Naive thymus-derived CD4-positive, alpha-beta T cell (primary cell): ENCODE measurements at regions not wholly inside any gene's neighbourhood (a gene's known extent, or its start where the extent isn't known, plus 50 kb on each side); places are given as distances from the start of the nearest gene placed in this dataset.
A peak's percentile ranks its signal among the peaks of the same experiment; 100 is the strongest.

Source experiments
- ATAC-seq: fragments of 150-1000 bp; cut with Tn5 transposase; 2 replicates; pipeline ENCODE4 v1.10.0; 2021; ENCODE audit warnings: mild to moderate bottlenecking, moderate library complexity
- CTCF ChIA-PET: fragments of 350-600 bp; sonication (Branson Sonifier 250); formaldehyde crosslinking; loops from one replicate; lab custom pipeline; 2021; ENCODE audit warnings: antibody characterized with exemption; lab: Charles Lee
- POLR2A ChIA-PET: fragments of 350-600 bp; sonication (Branson Sonifier 250); formaldehyde crosslinking; loops from one replicate; lab custom pipeline; 2021; ENCODE audit warnings: antibody characterized with exemption, inconsistent platforms; lab: Charles Lee
- DNase-seq, 9 donors: peaks; one replicate each; pipeline versions ENCODE4 v3.0.0 to v3.0.0-alpha.2; 2020 to 2022; ENCODE audit warnings: mixed read lengths in 1 of 9
- H3K27ac ChIP-seq: one replicate; pipeline ENCODE4 v1.7.0; 2013; ENCODE audit warnings: mild to moderate bottlenecking, low read depth, low read length, moderate library complexity
- H3K27me3 ChIP-seq, 2 donors: one replicate each; pipeline ENCODE4 v1.7.0; 2013; ENCODE audit warnings: low read length in 2 of 2, mild to moderate bottlenecking in 2 of 2, moderate library complexity in 2 of 2; ENCODE audit not compliant: control insufficient read depth in 2 of 2, insufficient read depth in 2 of 2
- H3K36me3 ChIP-seq, 3 experiments: 1 replicate in 2 of 3; 2 replicates in 1 of 3; pipeline ENCODE4 v1.7.0; 2013; ENCODE audit warnings: low read length in 3 of 3, mild to moderate bottlenecking in 3 of 3, moderate library complexity in 1 of 3; ENCODE audit not compliant: insufficient read depth in 3 of 3, control insufficient read depth in 2 of 3
- H3K4me1 ChIP-seq, 2 donors: one replicate each; pipeline ENCODE4 v1.7.0; 2013; ENCODE audit warnings: low read length in 2 of 2, mild to moderate bottlenecking in 2 of 2, moderate library complexity in 1 of 2; ENCODE audit not compliant: control insufficient read depth in 2 of 2, insufficient read depth in 2 of 2
- H3K4me3 ChIP-seq: 2 replicates; pipeline ENCODE4 v1.7.0; 2013; ENCODE audit warnings: mild to moderate bottlenecking, low read length
- H3K9me3 ChIP-seq, 3 experiments: 1 replicate in 2 of 3; 2 replicates in 1 of 3; pipeline ENCODE4 v1.7.0; 2013; ENCODE audit warnings: low read length in 3 of 3; ENCODE audit not compliant: control insufficient read depth in 2 of 3
- H3K27ac Mint-ChIP-seq, 9 donors: one replicate each; pipeline ENCODE4 v1.8.0; 2020 to 2022; ENCODE audit warnings: mixed read lengths in 9 of 9, mild to moderate bottlenecking in 8 of 9, moderate library complexity in 5 of 9, inconsistent platforms in 2 of 9
- H3K27me3 Mint-ChIP-seq, 5 donors: one replicate each; pipeline ENCODE4 v1.8.0; 2021 to 2022; ENCODE audit warnings: mixed read lengths in 5 of 5, mild to moderate bottlenecking in 1 of 5
- H3K36me3 Mint-ChIP-seq, 5 donors: one replicate each; pipeline ENCODE4 v1.8.0; 2020 to 2022; ENCODE audit warnings: mixed read lengths in 5 of 5, mild to moderate bottlenecking in 3 of 5, inconsistent platforms in 1 of 5
- H3K4me1 Mint-ChIP-seq, 7 donors: one replicate each; pipeline ENCODE4 v1.8.0; 2020 to 2022; ENCODE audit warnings: mixed read lengths in 7 of 7, mild to moderate bottlenecking in 3 of 7, inconsistent platforms in 1 of 7
- H3K4me3 Mint-ChIP-seq, 10 donors: one replicate each; pipeline ENCODE4 v1.8.0; 2020 to 2022; ENCODE audit warnings: mild to moderate bottlenecking in 10 of 10, mixed read lengths in 10 of 10, moderate library complexity in 6 of 10, inconsistent platforms in 2 of 10
- H3K9me3 Mint-ChIP-seq, 11 donors: one replicate each; pipeline ENCODE4 v1.8.0; 2020 to 2022; ENCODE audit warnings: mixed read lengths in 11 of 11, mild to moderate bottlenecking in 4 of 11, inconsistent platforms in 1 of 11, moderate library complexity in 1 of 11
- intact Hi-C, 2 donors: fragments of 100-400 bp; cut with micrococcal nuclease; formaldehyde crosslinking; loops; one replicate each; pipeline ENCODE4 v1.15.1; 2023

DNA sequence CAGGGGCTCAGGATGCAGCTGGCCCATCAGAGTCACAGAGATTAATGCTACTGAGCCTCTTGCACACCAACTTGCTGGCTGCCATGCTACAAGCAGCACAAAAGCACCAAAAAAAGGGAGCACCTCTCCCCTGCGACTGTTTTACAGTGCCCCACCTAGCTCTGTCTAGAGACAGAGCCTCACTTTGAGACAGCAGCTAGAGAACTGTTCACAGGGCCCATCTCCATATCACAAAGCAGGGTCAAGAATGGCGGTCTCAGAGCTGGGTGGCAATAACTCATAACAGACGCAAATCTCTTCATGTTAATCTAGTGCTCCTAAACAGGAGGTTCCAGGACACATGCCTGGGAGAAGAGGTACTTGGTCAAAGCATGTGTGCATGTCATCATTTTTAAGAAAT, 953.0 kb downstream of the DCDC2C start:
- Histone ChIP-seq H3K9me3 (no peaks in the 10 kb centered on the region), H3K27ac (no peak overlapping the region), H3K36me3 (no peaks in the 10 kb centered on the region), H3K4me1 (no peaks in the 10 kb centered on the region), H3K4me3 (no peak overlapping the region), H3K27me3 (no peaks in the 10 kb centered on the region)
- peaks cover 0 to 17% (median 7%) of the 10 kb centered on the region in 11 donors for H3K9me3 Mint-ChIP-seq
- H3K4me1 Mint-ChIP-seq: no peaks in the 10 kb centered on the region
- intact Hi-C loops: no loop called here
- no peak overlapping the region for H3K4me3 Mint-ChIP-seq
- ChIA-PET CTCF (no interaction called here), POLR2A (no interaction called here)
- DNase-seq (no peak), ATAC-seq (no peak)
- no peaks in the 10 kb centered on the region for H3K27me3 Mint-ChIP-seq
- H3K36me3 Mint-ChIP-seq: no peaks in the 10 kb centered on the region
- H3K27ac Mint-ChIP-seq: no peak overlapping the region

DNA sequence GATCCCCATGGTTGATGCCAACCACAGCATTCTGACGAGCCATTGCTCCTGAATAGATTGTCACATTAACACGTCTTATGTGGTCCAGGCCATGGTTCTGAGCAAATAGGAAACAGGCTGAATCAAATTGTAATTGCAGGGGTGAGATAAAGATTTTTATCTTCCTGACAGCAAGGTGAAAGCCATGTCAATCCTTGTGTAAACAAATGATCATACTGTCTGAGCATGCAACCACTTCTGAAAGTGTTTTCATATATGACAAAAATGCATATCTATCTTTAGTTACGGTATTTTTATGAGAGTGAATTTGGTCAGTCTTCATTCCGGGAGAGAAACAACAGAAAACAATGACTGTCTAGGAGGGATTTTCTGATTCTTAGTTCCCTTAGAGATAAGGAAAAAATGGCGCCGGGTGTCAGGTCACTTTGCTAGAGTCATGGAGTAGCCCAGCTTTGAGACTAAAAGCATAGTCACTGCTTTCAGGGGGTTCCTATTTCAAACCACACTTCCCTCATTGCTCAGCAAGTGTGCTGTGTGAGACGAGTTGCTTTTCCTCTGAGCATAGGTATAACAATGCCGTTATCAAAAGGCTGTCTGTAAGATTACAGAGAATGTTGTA, 958.9 kb downstream of the DCDC2C start:
- Histone ChIP-seq H3K4me1 (no peaks in the 10 kb centered on the region), H3K4me3 (no peak overlapping the region), H3K27me3 (no peaks in the 10 kb centered on the region), H3K36me3 (no peaks in the 10 kb centered on the region), H3K9me3 (no peaks in the 10 kb centered on the region), H3K27ac (no peak overlapping the region)
- intact Hi-C loops: no loop called here
- H3K36me3 Mint-ChIP-seq: no peaks in the 10 kb centered on the region
- ChIA-PET POLR2A (no interaction called here), CTCF (no interaction called here)
- H3K4me1 Mint-ChIP-seq: no peaks in the 10 kb centered on the region
- DNase-seq (no peak), ATAC-seq (no peak)
- peaks cover 2 to 12% (median 5%) of the 10 kb centered on the region in 11 donors for H3K9me3 Mint-ChIP-seq
- H3K4me3 Mint-ChIP-seq: no peak overlapping the region
- H3K27me3 Mint-ChIP-seq: peaks cover 0 to 4% (median 0%) of the 10 kb centered on the region in 5 donors
- H3K27ac Mint-ChIP-seq: no peak overlapping the region

DNA sequence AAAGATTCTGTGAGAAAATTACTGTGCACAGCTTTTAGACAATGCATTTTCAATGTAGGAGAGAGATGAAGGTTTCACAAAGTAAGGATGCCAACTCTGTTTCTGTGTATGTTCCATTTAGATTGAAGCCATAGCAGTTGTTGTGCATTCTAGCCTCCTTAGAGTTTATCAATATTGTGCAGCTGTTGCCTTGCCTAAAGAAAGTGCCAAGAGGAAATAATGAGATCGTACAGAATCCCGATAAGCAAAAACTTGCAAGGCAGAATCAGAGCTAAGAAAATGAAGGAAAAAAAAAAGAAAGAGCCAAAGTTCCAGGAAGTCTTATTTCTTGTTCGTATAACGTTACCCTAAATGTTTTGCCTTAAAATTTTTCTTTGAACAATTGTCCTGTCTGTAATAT, 965.0 kb downstream of the DCDC2C start:
- no peak overlapping the region for H3K4me3 Mint-ChIP-seq
- no peaks in the 10 kb centered on the region for H3K36me3 ChIP-seq
- no peaks in the 10 kb centered on the region for H3K27me3 ChIP-seq
- no peak for DNase-seq
- H3K36me3 Mint-ChIP-seq: no peaks in the 10 kb centered on the region
- H3K9me3 Mint-ChIP-seq: peaks cover 0 to 12% (median 3%) of the 10 kb centered on the region in 11 donors
- peaks cover 0 to 4% (median 0%) of the 10 kb centered on the region in 5 donors for H3K27me3 Mint-ChIP-seq
- ChIA-PET CTCF (no interaction called here), POLR2A (no interaction called here)
- ATAC-seq: no peak
- no peak overlapping the region for H3K4me3 ChIP-seq
- H3K27ac ChIP-seq: no peak overlapping the region
- intact Hi-C loops: no loop called here
- no peak overlapping the region for H3K27ac Mint-ChIP-seq
- no peaks in the 10 kb centered on the region for H3K4me1 ChIP-seq
- H3K4me1 Mint-ChIP-seq: peaks cover 0 to 21% (median 6%) of the 10 kb centered on the region in 7 donors
- H3K9me3 ChIP-seq: no peaks in the 10 kb centered on the region

- no peaks in the 10 kb centered on the region for H3K4me1 ChIP-seq
- ChIA-PET POLR2A (no interaction called here), CTCF (no interaction called here)
- Mint-ChIP-seq H3K36me3 (no peaks in the 10 kb centered on the region), H3K27me3 (peaks cover 0 to 4% (median 0%) of the 10 kb centered on the region in 5 donors), H3K4me3 (no peak overlapping the region), H3K27ac (no peak overlapping the region), H3K4me1 (peaks cover 0 to 24% (median 6%) of the 10 kb centered on the region in 7 donors), H3K9me3 (peaks cover 0 to 10% (median 3%) of the 10 kb centered on the region in 11 donors)
- intact Hi-C loops: no loop called here
- H3K9me3 ChIP-seq: no peaks in the 10 kb centered on the region
- H3K27ac ChIP-seq: no peak overlapping the region
- H3K27me3 ChIP-seq: no peaks in the 10 kb centered on the region
- no peak for DNase-seq
- no peaks in the 10 kb centered on the region for H3K36me3 ChIP-seq
- ATAC-seq: no peak
- H3K4me3 ChIP-seq: no peak overlapping the region
These were observed 967.0 kb downstream of the DCDC2C start for GRCh38 chr2:4670331-4670730.

DNA sequence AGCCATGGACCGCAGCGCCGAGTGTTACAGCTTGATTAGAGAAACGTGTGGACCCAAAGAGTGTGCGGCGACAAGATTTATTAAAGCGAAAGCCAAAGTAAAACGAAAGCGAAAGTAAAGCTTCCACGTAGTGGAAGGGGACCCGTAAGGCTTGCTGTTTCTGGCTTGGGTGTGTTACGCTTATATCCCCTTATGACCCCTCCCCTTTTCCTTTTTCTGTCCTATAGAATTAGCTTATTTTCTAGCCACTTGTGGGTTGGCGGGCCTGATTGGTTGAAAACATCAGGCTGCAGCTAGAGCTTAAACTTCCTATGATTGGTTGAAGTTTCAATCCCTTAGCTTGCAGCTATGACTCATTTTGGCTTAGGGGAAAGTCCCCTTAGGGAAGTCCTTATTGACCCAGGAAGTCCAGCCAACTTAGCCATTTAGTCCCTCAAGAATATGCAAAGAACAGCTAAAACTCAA, 969.7 kb downstream of the DCDC2C start:
- H3K27ac ChIP-seq: no peak overlapping the region
- intact Hi-C loops: no loop called here
- CTCF ChIA-PET: no interaction called here
- H3K27me3 ChIP-seq: no peaks in the 10 kb centered on the region
- H3K4me1 ChIP-seq: no peaks in the 10 kb centered on the region
- ATAC-seq (no peak), DNase-seq (no peak)
- Mint-ChIP-seq H3K9me3 (peaks cover 0 to 6% (median 2%) of the 10 kb centered on the region in 11 donors), H3K4me1 (peaks cover 0 to 24% (median 6%) of the 10 kb centered on the region in 7 donors), H3K27me3 (no peaks in the 10 kb centered on the region), H3K36me3 (no peaks in the 10 kb centered on the region), H3K4me3 (peak overlapping the region in 8 of 10 donors; percentile 49 to 79 (median 63)), H3K27ac (peak overlapping the region in 2 of 9 donors; percentile 57 to 87)
- H3K4me3 ChIP-seq: no peak overlapping the region
- POLR2A ChIA-PET: no interaction called here
- no peaks in the 10 kb centered on the region for H3K36me3 ChIP-seq
- H3K9me3 ChIP-seq: no peaks in the 10 kb centered on the region

GRCh38 chr2:4674007-4674406, 970.6 kb downstream of the DCDC2C start:
- Mint-ChIP-seq H3K27me3 (no peaks in the 10 kb centered on the region), H3K27ac (peak overlapping the region in 2 of 9 donors; percentile 55 to 63), H3K4me3 (peak overlapping the region in 3 of 10 donors; percentile 46 to 59 (median 47)), H3K9me3 (peaks cover 0 to 6% (median 2%) of the 10 kb centered on the region in 11 donors), H3K4me1 (peaks cover 0 to 19% (median 6%) of the 10 kb centered on the region in 7 donors), H3K36me3 (no peaks in the 10 kb centered on the region)
- ATAC-seq: no peak
- POLR2A ChIA-PET: no interaction called here
- DNase-seq: peak in 3 of 9 donors; percentile 12 to 24 (median 18)
- H3K4me1 ChIP-seq: no peaks in the 10 kb centered on the region
- CTCF ChIA-PET: no interaction called here
- no peak overlapping the region for H3K27ac ChIP-seq
- no peaks in the 10 kb centered on the region for H3K9me3 ChIP-seq
- no peaks in the 10 kb centered on the region for H3K36me3 ChIP-seq
- no peaks in the 10 kb centered on the region for H3K27me3 ChIP-seq
- no peak overlapping the region for H3K4me3 ChIP-seq
- intact Hi-C loops: no loop called here

DNA sequence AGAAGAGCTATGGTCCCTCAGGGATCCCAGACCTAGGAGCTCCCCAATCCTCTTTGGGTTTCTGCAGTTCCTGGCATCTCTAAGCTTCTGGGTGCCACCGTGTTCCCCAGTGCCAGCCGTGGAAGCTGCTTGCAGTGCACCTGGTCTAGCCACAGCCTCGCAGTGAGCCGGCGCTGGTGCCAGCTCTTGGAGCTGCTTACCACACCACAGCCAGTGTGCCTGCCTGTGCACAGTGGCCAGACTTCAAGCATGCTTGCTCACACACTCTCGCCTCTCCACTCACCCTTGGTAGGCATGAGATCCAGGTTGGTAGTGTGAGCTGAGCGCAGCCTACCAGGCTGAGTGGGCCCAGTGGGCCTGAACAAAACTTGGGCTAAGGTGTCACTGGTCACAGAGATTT, 971.9 kb downstream of the DCDC2C start:
- Histone ChIP-seq H3K4me1 (no peaks in the 10 kb centered on the region), H3K36me3 (no peaks in the 10 kb centered on the region), H3K27ac (no peak overlapping the region), H3K27me3 (no peaks in the 10 kb centered on the region), H3K4me3 (no peak overlapping the region), H3K9me3 (no peaks in the 10 kb centered on the region)
- POLR2A ChIA-PET: no interaction called here
- no peaks in the 10 kb centered on the region for H3K36me3 Mint-ChIP-seq
- H3K27me3 Mint-ChIP-seq: no peaks in the 10 kb centered on the region
- no peak overlapping the region for H3K4me3 Mint-ChIP-seq
- DNase-seq (no peak), ATAC-seq (no peak)
- peaks cover 0 to 10% (median 3%) of the 10 kb centered on the region in 11 donors for H3K9me3 Mint-ChIP-seq
- CTCF ChIA-PET: no interaction called here
- intact Hi-C loops: no loop called here
- H3K4me1 Mint-ChIP-seq: peaks cover 0 to 19% (median 6%) of the 10 kb centered on the region in 7 donors
- H3K27ac Mint-ChIP-seq: no peak overlapping the region
